SK-N-SH (cell line): ENCODE measurements at regions not wholly inside any gene's neighbourhood (a gene's known extent, or its start where the extent isn't known, plus 50 kb on each side); places are given as distances from the start of the nearest gene placed in this dataset.

Source experiments
- CTCF ChIA-PET: fragments of 300-600, 350-600 bp; formaldehyde crosslinking; extraction: SDS; loops from one replicate; lab custom pipeline; 2021; lab: Yijun Ruan, JAX
- POLR2A ChIA-PET: fragments of 350-600 bp; sonication (Branson Sonifier 250); formaldehyde crosslinking; extraction: SDS; loops from one replicate; lab custom pipeline; 2020; ENCODE audit warnings: antibody characterized with exemption, inconsistent platforms; lab: Yijun Ruan, JAX
- DNase-seq: peaks from one replicate; pipeline ENCODE4 v3.0.0; 2012
- H2AFZ ChIP-seq: fragments of 200-600 bp; sonication (generic); 2 replicates; pipeline ENCODE4 v1.8.1; 2016; ENCODE audit warnings: antibody characterized with exemption, mild to moderate bottlenecking, low read depth
- H3F3A ChIP-seq: fragments of 200-600 bp; sonication (generic); replicated peaks from 2 replicates; pipeline ENCODE3; 2016; ENCODE audit warnings: antibody characterized with exemption, mild to moderate bottlenecking; ENCODE audit not compliant: insufficient read depth
- H3K27ac ChIP-seq, 2 experiments: fragments of 200-500 bp in 1 of 2; fragments of 200-600 bp in 1 of 2; sonication (Bioruptor generic) in 1 of 2; sonication (generic), shearing (Covaris generic) in 1 of 2; 2 replicates each; pipeline versions ENCODE4 v1.5.1 to v1.6.1; 2014 to 2016; ENCODE audit warnings: low read depth in 2 of 2, inconsistent platforms in 1 of 2, low read length in 1 of 2, mild to moderate bottlenecking in 1 of 2, mixed read lengths in 1 of 2
- H3K27me3 ChIP-seq: fragments of 200-600 bp; sonication (generic), shearing (Covaris generic); 2 replicates; pipeline ENCODE4 v1.6.1; 2016; ENCODE audit warnings: mixed run types; ENCODE audit not compliant: insufficient read depth
- H3K36me3 ChIP-seq, 2 experiments: fragments of 200-500 bp in 1 of 2; fragments of 200-600 bp in 1 of 2; sonication (Bioruptor generic) in 1 of 2; sonication (generic) in 1 of 2; replicated peaks in 1 of 2; 2 replicates each; pipeline versions ENCODE3 to v1.5.1; 2014 to 2016; ENCODE audit warnings: low read length in 1 of 2, mild to moderate bottlenecking in 1 of 2; ENCODE audit not compliant: insufficient read depth in 2 of 2, control insufficient read depth in 1 of 2
- H3K4me1 ChIP-seq, 2 experiments: fragments of 200-500 bp in 1 of 2; fragments of 200-600 bp in 1 of 2; sonication (Bioruptor generic) in 1 of 2; sonication (generic), shearing (Covaris generic) in 1 of 2; 2 replicates each; pipeline versions ENCODE4 v1.5.1 to v1.6.1; 2014 to 2016; ENCODE audit warnings: low read depth in 1 of 2, low read length in 1 of 2, mixed run types in 1 of 2; ENCODE audit not compliant: insufficient read depth in 2 of 2, control insufficient read depth in 1 of 2
- H3K4me2 ChIP-seq: fragments of 200-600 bp; sonication (generic), shearing (Covaris generic); 2 replicates; pipeline ENCODE4 v1.6.1; 2017; ENCODE audit warnings: mixed run types
- H3K4me3 ChIP-seq, 2 experiments: fragments of 200-500 bp in 1 of 2; fragments of 200-600 bp in 1 of 2; sonication (Bioruptor generic) in 1 of 2; sonication (generic), shearing (Covaris generic) in 1 of 2; 2 replicates each; pipeline versions ENCODE4 v1.5.1 to v1.8.1; 2014 to 2016; ENCODE audit warnings: low read depth in 2 of 2, inconsistent platforms in 1 of 2, low read length in 1 of 2, mild to moderate bottlenecking in 1 of 2, mixed read lengths in 1 of 2, moderate library complexity in 1 of 2
- H3K79me2 ChIP-seq: fragments of 200-600 bp; sonication (generic); 2 replicates; pipeline ENCODE4 v1.8.1; 2017; ENCODE audit warnings: mild to moderate bottlenecking; ENCODE audit not compliant: insufficient read depth
- H3K9ac ChIP-seq: fragments of 200-600 bp; sonication (generic); 2 replicates; pipeline ENCODE4 v1.6.1; 2017; ENCODE audit warnings: mixed run types
- H3K9me2 ChIP-seq: fragments of 200-600 bp; sonication (generic); 2 replicates; pipeline ENCODE4 v1.6.1; 2017; ENCODE audit warnings: mixed run types
- H3K9me3 ChIP-seq: fragments of 200-600 bp; sonication (generic); 2 replicates; pipeline ENCODE4 v1.6.1; 2017; ENCODE audit warnings: mixed run types, mild to moderate bottlenecking, moderate library complexity
- H4K20me1 ChIP-seq: fragments of 200-600 bp; sonication (generic); 2 replicates; pipeline ENCODE4 v1.6.1; 2017; ENCODE audit warnings: mild to moderate bottlenecking, mixed run types; ENCODE audit not compliant: insufficient read depth
- CHD2 ChIP-seq: fragments of 150-350 bp; IDR thresholded peaks from 2 replicates; pipeline ENCODE4 v1.6.1; 2018; ENCODE audit warnings: low read length; ENCODE audit not compliant: partially characterized antibody
- ELF1 ChIP-seq: IDR thresholded peaks from 2 replicates; pipeline ENCODE4 v1.4.0; 2012
- EP300 ChIP-seq, 2 experiments: IDR thresholded peaks; 2 replicates each; pipeline versions ENCODE4 v1.4.0 to v1.6.1; 2012; ENCODE audit warnings: borderline replicate concordance in 1 of 2, low read depth in 1 of 2, low read length in 1 of 2
- FOSL2 ChIP-seq: IDR thresholded peaks from 2 replicates; pipeline ENCODE4 v1.4.0; 2012; ENCODE audit warnings: low read depth, mild to moderate bottlenecking, moderate library complexity, borderline replicate concordance
- FOXJ3 ChIP-seq: sonication (generic); formaldehyde crosslinking; IDR thresholded peaks from 2 replicates; pipeline ENCODE4 v1.5.1; 2020; ENCODE audit warnings: mild to moderate bottlenecking, missing genetic modification reagents
- GATA2 ChIP-seq: sonication (generic); formaldehyde crosslinking; IDR thresholded peaks from 2 replicates; pipeline ENCODE4 v1.5.0; 2020; ENCODE audit warnings: mild to moderate bottlenecking, missing genetic modification reagents
- JUND ChIP-seq: IDR thresholded peaks from 2 replicates; pipeline ENCODE4 v1.4.0; 2012
- MXI1 ChIP-seq: IDR thresholded peaks from 2 replicates; pipeline ENCODE4 v1.6.1; 2012; ENCODE audit warnings: mild to moderate bottlenecking, low read depth, low read length, improper control_type of control experiment
- NFIC ChIP-seq: IDR thresholded peaks from 2 replicates; pipeline ENCODE4 v1.4.0; 2012; ENCODE audit warnings: borderline replicate concordance
- NRF1 ChIP-seq: IDR thresholded peaks from 2 replicates; pipeline ENCODE4 v1.6.1; 2012; ENCODE audit warnings: low read depth, mild to moderate bottlenecking, low read length
- RAD21 ChIP-seq: IDR thresholded peaks from 2 replicates; pipeline ENCODE4 v1.6.1; 2012; ENCODE audit warnings: mild to moderate bottlenecking, low read length
- RCOR1 ChIP-seq: fragments of 150-350 bp; IDR thresholded peaks from 2 replicates; pipeline ENCODE4 v1.6.1; 2017; ENCODE audit warnings: antibody characterized with exemption, low read length
- SIN3A ChIP-seq: IDR thresholded peaks from 2 replicates; pipeline ENCODE4 v1.6.1; 2012; ENCODE audit warnings: low read depth, mild to moderate bottlenecking, low read length, moderate library complexity, borderline replicate concordance
- SMC3 ChIP-seq: IDR thresholded peaks from 2 replicates; pipeline ENCODE4 v1.6.1; 2012; ENCODE audit warnings: low read depth, low read length, improper control_type of control experiment
- TAF1 ChIP-seq: IDR thresholded peaks from 2 replicates; pipeline ENCODE4 v1.6.1; 2012; ENCODE audit warnings: low read depth, mild to moderate bottlenecking, low read length, moderate library complexity, borderline replicate concordance
- TCF12 ChIP-seq: IDR thresholded peaks from 2 replicates; pipeline ENCODE4 v1.4.0; 2012
- TEAD4 ChIP-seq: IDR thresholded peaks from 2 replicates; pipeline ENCODE4 v1.4.0; 2012; ENCODE audit warnings: mild to moderate bottlenecking, borderline replicate concordance; ENCODE audit not compliant: insufficient read depth
- WGBS: methylation state at CpG from one replicate; pipeline ENCODE4 v1.1.6; 2017; ENCODE audit warnings: low lambda C conversion rate; 5-methylcytosine and 5-hydroxymethylcytosine counted together
- TF ChIP-seq, protein P1 (sequence below): fragments of 150-350 bp; IDR thresholded peaks from 2 replicates; pipeline ENCODE4 v1.6.1; 2016; ENCODE audit warnings: mild to moderate bottlenecking, low read depth, low read length
- TF ChIP-seq, protein P2 (sequence below): IDR thresholded peaks from 2 replicates; pipeline ENCODE4 v1.4.0; 2012; ENCODE audit warnings: low read depth, borderline replicate concordance
- TF ChIP-seq, protein P3 (sequence below): IDR thresholded peaks from 2 replicates; pipeline ENCODE4 v1.4.0; 2012; ENCODE audit warnings: low read depth
- TF ChIP-seq, protein P4 (sequence below): IDR thresholded peaks from 2 replicates; pipeline ENCODE4 v1.6.1; 2012; ENCODE audit warnings: mild to moderate bottlenecking, low read depth, low read length, moderate library complexity
- TF ChIP-seq, protein P5 (sequence below): IDR thresholded peaks from 2 replicates; pipeline ENCODE4; 2012

DNA sequence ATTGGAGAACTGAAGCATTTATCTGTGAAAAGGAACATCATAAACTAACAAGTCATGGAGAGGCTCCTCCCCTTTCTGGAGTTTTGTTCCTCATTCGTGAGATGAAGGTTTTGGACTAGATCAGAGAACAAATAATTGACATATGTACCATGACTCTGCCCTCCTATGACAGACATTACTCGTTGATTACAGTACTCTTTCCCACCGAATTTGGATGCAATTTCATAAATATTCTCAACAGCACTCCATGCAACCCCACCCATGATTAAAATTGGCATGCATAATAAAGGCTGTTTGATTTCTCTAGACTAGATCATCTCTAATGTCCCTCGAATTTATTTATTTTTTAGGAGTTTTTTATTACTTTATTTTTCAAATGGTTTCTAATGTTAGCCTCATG is 258.9 kb upstream of the LDB2 start:
- ChIA-PET POLR2A (no interaction called here), CTCF (no interaction called here)
- Histone ChIP-seq H2AFZ (no peak overlapping the region), H4K20me1 (no peaks in the 10 kb centered on the region), H3K9ac (no peak overlapping the region), H3K27ac (no peak overlapping the region), H3K4me3 (no peak overlapping the region), H3K27me3 (no peaks in the 10 kb centered on the region), H3K4me2 (no peak overlapping the region), H3F3A (no peaks in the 10 kb centered on the region), H3K4me1 (no peaks in the 10 kb centered on the region), H3K9me2 (no peaks in the 10 kb centered on the region), H3K9me3 (0 out of 2 replicates have a peak, but pooled peaks cover 8% of the 10 kb centered on the region), H3K36me3 (no peaks in the 10 kb centered on the region), H3K79me2 (no peaks in the 10 kb centered on the region)
- TF ChIP-seq EP300 (IDR thresholded peaks at IDR 0.05; ENCODE audit: borderline replicate concordance in 1 of 2, low read depth in 1 of 2, low read length in 1 of 2), result no peak
- TF ChIP-seq, protein P1, sequence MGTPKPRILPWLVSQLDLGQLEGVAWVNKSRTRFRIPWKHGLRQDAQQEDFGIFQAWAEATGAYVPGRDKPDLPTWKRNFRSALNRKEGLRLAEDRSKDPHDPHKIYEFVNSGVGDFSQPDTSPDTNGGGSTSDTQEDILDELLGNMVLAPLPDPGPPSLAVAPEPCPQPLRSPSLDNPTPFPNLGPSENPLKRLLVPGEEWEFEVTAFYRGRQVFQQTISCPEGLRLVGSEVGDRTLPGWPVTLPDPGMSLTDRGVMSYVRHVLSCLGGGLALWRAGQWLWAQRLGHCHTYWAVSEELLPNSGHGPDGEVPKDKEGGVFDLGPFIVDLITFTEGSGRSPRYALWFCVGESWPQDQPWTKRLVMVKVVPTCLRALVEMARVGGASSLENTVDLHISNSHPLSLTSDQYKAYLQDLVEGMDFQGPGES, result no peak
- TF ChIP-seq, protein P2, sequence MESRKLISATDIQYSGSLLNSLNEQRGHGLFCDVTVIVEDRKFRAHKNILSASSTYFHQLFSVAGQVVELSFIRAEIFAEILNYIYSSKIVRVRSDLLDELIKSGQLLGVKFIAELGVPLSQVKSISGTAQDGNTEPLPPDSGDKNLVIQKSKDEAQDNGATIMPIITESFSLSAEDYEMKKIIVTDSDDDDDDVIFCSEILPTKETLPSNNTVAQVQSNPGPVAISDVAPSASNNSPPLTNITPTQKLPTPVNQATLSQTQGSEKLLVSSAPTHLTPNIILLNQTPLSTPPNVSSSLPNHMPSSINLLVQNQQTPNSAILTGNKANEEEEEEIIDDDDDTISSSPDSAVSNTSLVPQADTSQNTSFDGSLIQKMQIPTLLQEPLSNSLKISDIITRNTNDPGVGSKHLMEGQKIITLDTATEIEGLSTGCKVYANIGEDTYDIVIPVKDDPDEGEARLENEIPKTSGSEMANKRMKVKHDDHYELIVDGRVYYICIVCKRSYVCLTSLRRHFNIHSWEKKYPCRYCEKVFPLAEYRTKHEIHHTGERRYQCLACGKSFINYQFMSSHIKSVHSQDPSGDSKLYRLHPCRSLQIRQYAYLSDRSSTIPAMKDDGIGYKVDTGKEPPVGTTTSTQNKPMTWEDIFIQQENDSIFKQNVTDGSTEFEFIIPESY, result no peak
- no peak for TF ChIP-seq FOSL2
- TF ChIP-seq TCF12, result no peak
- TF ChIP-seq ELF1, result no peak
- TF ChIP-seq SIN3A, result no peak
- TF ChIP-seq RCOR1, result no peak
- no peak for TF ChIP-seq GATA2 (CRISPR knock-in tag)
- TF ChIP-seq SMC3, result no peak
- TF ChIP-seq JUND, result no peak
- no peak for TF ChIP-seq FOXJ3 (CRISPR knock-in tag)
- TF ChIP-seq TEAD4, result no peak
- no peak for TF ChIP-seq MXI1
- no peak for TF ChIP-seq CHD2
- no peak for DNase-seq
- WGBS, result 39% methylated on average over 4 of the region's 4 CpGs

DNA sequence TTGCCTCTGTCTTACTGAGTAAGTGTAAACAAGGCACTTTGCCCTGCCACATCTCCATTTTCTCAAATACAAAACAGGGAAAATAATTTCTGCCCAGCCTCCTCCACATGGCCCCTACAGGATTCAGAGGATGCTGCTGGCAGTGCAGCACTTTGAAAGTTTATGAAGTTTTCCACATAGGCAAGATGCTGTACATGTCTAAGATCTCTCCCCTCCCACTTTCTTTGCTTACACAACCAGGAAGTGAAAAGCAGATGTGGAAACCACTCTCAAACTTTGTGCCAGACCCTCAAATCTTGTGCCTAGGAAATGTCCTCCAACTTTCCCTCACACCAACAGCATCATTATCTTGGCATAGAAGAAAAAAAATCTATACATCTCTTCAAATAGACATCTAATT is 257.0 kb upstream of the LDB2 start:
- ChIA-PET POLR2A (no interaction called here), CTCF (no interaction called here)
- Histone ChIP-seq H3K79me2 (no peaks in the 10 kb centered on the region), H3K9ac (no peak overlapping the region), H3K27me3 (no peaks in the 10 kb centered on the region), H3K27ac (no peak overlapping the region), H3K4me3 (no peak overlapping the region), H4K20me1 (no peaks in the 10 kb centered on the region), H3K9me3 (no peaks in the 10 kb centered on the region), H3F3A (no peaks in the 10 kb centered on the region), H3K4me2 (no peak overlapping the region), H3K9me2 (no peaks in the 10 kb centered on the region), H3K36me3 (no peaks in the 10 kb centered on the region), H3K4me1 (no peaks in the 10 kb centered on the region), H2AFZ (no peak overlapping the region)
- DNase-seq, result no peak
- TF ChIP-seq RAD21 (no peak), NFIC (no peak), FOXJ3 (CRISPR knock-in tag) (no peak), NRF1 (no peak), MXI1 (no peak), FOSL2 (no peak), TAF1 (no peak)
- TF ChIP-seq, protein P3, sequence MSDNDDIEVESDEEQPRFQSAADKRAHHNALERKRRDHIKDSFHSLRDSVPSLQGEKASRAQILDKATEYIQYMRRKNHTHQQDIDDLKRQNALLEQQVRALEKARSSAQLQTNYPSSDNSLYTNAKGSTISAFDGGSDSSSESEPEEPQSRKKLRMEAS, result no peak
- TF ChIP-seq, protein P4, sequence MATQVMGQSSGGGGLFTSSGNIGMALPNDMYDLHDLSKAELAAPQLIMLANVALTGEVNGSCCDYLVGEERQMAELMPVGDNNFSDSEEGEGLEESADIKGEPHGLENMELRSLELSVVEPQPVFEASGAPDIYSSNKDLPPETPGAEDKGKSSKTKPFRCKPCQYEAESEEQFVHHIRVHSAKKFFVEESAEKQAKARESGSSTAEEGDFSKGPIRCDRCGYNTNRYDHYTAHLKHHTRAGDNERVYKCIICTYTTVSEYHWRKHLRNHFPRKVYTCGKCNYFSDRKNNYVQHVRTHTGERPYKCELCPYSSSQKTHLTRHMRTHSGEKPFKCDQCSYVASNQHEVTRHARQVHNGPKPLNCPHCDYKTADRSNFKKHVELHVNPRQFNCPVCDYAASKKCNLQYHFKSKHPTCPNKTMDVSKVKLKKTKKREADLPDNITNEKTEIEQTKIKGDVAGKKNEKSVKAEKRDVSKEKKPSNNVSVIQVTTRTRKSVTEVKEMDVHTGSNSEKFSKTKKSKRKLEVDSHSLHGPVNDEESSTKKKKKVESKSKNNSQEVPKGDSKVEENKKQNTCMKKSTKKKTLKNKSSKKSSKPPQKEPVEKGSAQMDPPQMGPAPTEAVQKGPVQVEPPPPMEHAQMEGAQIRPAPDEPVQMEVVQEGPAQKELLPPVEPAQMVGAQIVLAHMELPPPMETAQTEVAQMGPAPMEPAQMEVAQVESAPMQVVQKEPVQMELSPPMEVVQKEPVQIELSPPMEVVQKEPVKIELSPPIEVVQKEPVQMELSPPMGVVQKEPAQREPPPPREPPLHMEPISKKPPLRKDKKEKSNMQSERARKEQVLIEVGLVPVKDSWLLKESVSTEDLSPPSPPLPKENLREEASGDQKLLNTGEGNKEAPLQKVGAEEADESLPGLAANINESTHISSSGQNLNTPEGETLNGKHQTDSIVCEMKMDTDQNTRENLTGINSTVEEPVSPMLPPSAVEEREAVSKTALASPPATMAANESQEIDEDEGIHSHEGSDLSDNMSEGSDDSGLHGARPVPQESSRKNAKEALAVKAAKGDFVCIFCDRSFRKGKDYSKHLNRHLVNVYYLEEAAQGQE, result no peak
- TF ChIP-seq, protein P5, sequence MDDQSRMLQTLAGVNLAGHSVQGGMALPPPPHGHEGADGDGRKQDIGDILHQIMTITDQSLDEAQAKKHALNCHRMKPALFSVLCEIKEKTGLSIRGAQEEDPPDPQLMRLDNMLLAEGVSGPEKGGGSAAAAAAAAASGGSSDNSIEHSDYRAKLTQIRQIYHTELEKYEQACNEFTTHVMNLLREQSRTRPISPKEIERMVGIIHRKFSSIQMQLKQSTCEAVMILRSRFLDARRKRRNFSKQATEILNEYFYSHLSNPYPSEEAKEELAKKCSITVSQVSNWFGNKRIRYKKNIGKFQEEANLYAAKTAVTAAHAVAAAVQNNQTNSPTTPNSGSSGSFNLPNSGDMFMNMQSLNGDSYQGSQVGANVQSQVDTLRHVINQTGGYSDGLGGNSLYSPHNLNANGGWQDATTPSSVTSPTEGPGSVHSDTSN, result no peak
